ENCODE measurements at regions not wholly inside any gene's neighbourhood (a gene's known extent, or its start where the extent isn't known, plus 50 kb on each side); places are given as distances from the start of the nearest gene placed in this dataset.

DNA sequence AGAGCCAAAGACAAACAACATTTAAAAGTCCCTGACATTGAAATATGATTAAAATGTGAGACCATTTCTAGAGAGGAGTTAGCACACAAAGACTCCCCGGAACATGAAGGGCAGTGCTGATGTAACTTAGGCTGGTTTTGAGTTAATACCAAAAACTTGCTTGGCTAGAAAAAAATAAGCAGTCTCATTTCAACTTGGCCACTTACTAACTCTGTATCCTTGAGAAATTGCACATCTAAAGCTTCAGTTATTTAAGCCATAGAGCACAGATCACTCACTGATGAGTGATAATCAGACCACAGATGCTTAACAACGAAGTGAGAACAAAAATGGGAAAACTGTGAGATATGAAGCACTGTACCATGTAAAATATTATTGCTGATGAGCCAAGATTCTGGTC, 65.9 kb upstream of the MAOA start:
- no peak for DNase-seq

DNA sequence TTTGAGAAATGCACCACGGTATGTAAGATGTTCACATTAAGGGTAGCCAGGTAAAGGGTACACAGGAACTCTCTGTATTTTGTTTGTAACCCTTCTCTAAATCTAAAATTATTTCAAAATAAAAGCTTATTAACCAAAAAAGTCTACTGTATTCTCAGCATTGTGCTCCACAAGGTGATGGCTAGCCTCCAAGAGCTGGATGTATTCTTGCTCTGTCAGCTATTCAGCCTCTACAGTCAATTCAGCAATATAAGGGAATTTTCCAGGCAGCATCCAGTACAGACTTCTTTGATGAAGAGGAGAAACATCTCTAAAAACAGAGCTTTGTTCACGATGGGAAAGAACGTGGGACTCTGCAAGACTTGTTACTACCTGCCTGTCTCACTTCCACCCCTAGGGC, 63.5 kb upstream of the MAOA start:
- no peak for DNase-seq

- DNase-seq, result no peak
Measured at GRCh38 chrX:43595931-43596330, 60.2 kb upstream of the MAOA start.

DNA sequence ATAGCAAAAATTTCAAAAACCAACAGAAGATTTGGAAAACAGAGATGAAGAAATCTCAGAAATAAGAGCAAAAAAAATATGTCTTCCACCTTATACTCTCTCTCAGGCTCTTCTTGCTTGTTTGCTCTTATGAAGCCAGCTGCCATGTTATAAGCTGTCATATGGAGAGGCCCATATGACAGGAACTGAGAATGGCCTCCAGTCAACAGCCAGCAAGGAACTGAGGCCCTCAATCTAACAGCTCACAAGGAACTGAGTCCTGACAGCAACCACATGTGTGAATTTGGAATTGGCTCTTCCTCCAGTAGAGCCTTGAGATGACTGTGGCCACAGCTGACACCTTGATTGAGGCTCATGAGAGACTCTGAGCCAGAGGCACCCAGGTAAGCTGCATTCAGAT, 51.3 kb upstream of the MAOA start:
- DNase-seq, result no peak

DNA sequence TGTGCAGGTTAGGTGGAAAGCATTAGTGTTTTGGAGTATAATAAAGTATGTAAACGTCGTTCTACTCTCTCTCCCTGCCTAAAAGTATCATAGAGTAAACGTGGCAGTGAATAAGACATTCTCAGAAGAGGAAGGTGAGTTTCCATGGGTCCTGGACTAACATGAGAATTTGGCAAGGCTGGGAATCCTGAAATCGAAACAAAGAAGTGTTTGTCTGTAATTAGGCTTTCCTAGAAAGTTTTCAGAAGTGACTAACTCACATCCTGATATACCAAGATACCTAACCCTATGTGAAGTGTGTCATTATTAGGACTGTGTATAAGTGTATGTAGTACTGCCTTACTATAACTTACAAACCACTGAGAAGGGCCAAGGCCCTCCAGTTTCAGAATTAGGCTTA, 50.7 kb upstream of the MAOA start:
- no peak for DNase-seq

Measured in stimulated activated naive CD4-positive, alpha-beta T cell treated with Interleukin-2 at 50 U/mL for 16 hours (primary cell).